ENCODE measurements at regions not wholly inside any gene's neighbourhood (a gene's known extent, or its start where the extent isn't known, plus 50 kb on each side); places are given as distances from the start of the nearest gene placed in this dataset.

GRCh38 chr3:118544458-118544857 lies 490.2 kb downstream of the IGSF11 start:
- Histone ChIP-seq H3K4me1 (replicated peaks; ENCODE audit: insufficient read depth) (peaks cover 7% of the 10 kb centered on the region), H3K27ac (no peak overlapping the region), H3K36me3 (ENCODE audit: low read depth) (no peaks in the 10 kb centered on the region), H3K27me3 (ENCODE audit: insufficient read depth, low read depth) (no peaks in the 10 kb centered on the region), H4K20me1 (ENCODE audit: insufficient read depth) (no peaks in the 10 kb centered on the region), H3K4me2 (no peak overlapping the region), H2AFZ (peak overlapping the region; percentile 53; the same call in 1 of the 2 replicates), H3K79me2 (ENCODE audit: low read depth) (no peaks in the 10 kb centered on the region), H3F3A (ENCODE audit: insufficient read depth, low read depth) (no peaks in the 10 kb centered on the region), H3K4me3 (no peak overlapping the region), H3K9me3 (ENCODE audit: insufficient read depth, low read depth) (no peaks in the 10 kb centered on the region), H3K9me2 (ENCODE audit: insufficient read depth) (no peaks in the 10 kb centered on the region)
- peak in 1 of 2 experiments; percentile 47 for DNase-seq
- POLR2A ChIA-PET (ENCODE audit: unreplicated experiment): interaction anchor here (0.7 kb wide), 1 partner anchor 35 kb away, joined by 5 read pairs; no protein-coding TSS in a partner anchor
- no TSS peak for BruUV-seq (replicated peaks)
- no peak for TF ChIP-seq CTCF (conservative IDR thresholded peaks at IDR 0.05)
- TF ChIP-seq EZH2 (IDR thresholded peaks at IDR 0.05; ENCODE audit: low read depth): no peak
- intact Hi-C loops (cut with micrococcal nuclease; ENCODE audit: unreplicated experiment): no loop called here
- CTCF ChIA-PET: no interaction called here

- H3K27ac ChIP-seq: no peak overlapping the region
- no peaks in the 10 kb centered on the region for H4K20me1 ChIP-seq (ENCODE audit: insufficient read depth)
- no peaks in the 10 kb centered on the region for H3K79me2 ChIP-seq (ENCODE audit: low read depth)
- DNase-seq: no peak
- H3F3A ChIP-seq (ENCODE audit: insufficient read depth, low read depth): no peaks in the 10 kb centered on the region
- no peaks in the 10 kb centered on the region for H3K9me2 ChIP-seq (ENCODE audit: insufficient read depth)
- no TSS peak for BruUV-seq (replicated peaks)
- POLR2A ChIA-PET (ENCODE audit: unreplicated experiment): interaction anchor here (0.7 kb wide), 1 partner anchor 72 kb away, joined by 4 read pairs; no protein-coding TSS in a partner anchor
- H3K27me3 ChIP-seq (ENCODE audit: insufficient read depth, low read depth): no peaks in the 10 kb centered on the region
- H3K4me3 ChIP-seq: no peak overlapping the region
- no peaks in the 10 kb centered on the region for H3K9me3 ChIP-seq (ENCODE audit: insufficient read depth, low read depth)
- H2AFZ ChIP-seq: no peak overlapping the region
- TF ChIP-seq EZH2 (IDR thresholded peaks at IDR 0.05; ENCODE audit: low read depth) (no peak), CTCF (conservative IDR thresholded peaks at IDR 0.05) (no peak)
- no peaks in the 10 kb centered on the region for H3K36me3 ChIP-seq (ENCODE audit: low read depth)
- CTCF ChIA-PET: no interaction called here
- intact Hi-C loops (cut with micrococcal nuclease; ENCODE audit: unreplicated experiment): loop anchor here (5.0 kb wide), 1 partner anchor 46 kb away; no protein-coding TSS in a partner anchor
- no peak overlapping the region for H3K4me2 ChIP-seq
- H3K4me1 ChIP-seq (replicated peaks; ENCODE audit: insufficient read depth): peaks cover 7% of the 10 kb centered on the region
Measured at GRCh38 chr3:118548434-118548833, 486.2 kb downstream of the IGSF11 start.

- Histone ChIP-seq H3K36me3 (ENCODE audit: low read depth) (no peaks in the 10 kb centered on the region), H3K79me2 (ENCODE audit: low read depth) (no peaks in the 10 kb centered on the region), H3K9me2 (ENCODE audit: insufficient read depth) (no peaks in the 10 kb centered on the region), H3K27ac (no peak overlapping the region), H4K20me1 (ENCODE audit: insufficient read depth) (no peaks in the 10 kb centered on the region), H3K4me3 (no peak overlapping the region), H3K4me1 (replicated peaks; ENCODE audit: insufficient read depth) (no peaks in the 10 kb centered on the region), H3F3A (ENCODE audit: insufficient read depth, low read depth) (no peaks in the 10 kb centered on the region), H3K4me2 (no peak overlapping the region), H2AFZ (no peak overlapping the region), H3K9me3 (ENCODE audit: insufficient read depth, low read depth) (no peaks in the 10 kb centered on the region), H3K27me3 (ENCODE audit: insufficient read depth, low read depth) (no peaks in the 10 kb centered on the region)
- no peak for DNase-seq
- CTCF ChIA-PET: no interaction called here
- no peak for TF ChIP-seq EZH2 (IDR thresholded peaks at IDR 0.05; ENCODE audit: low read depth)
- TF ChIP-seq CTCF (conservative IDR thresholded peaks at IDR 0.05): no peak
- intact Hi-C loops (cut with micrococcal nuclease; ENCODE audit: unreplicated experiment): no loop called here
- no TSS peak for BruUV-seq (replicated peaks)
- POLR2A ChIA-PET (ENCODE audit: unreplicated experiment): no interaction called here
Measured at GRCh38 chr3:118550122-118550521, 484.5 kb downstream of the IGSF11 start.

All from PC-9 (cell line).